ENCODE measurements at regions not wholly inside any gene's neighbourhood (a gene's known extent, or its start where the extent isn't known, plus 50 kb on each side); places are given as distances from the start of the nearest gene placed in this dataset.

DNA sequence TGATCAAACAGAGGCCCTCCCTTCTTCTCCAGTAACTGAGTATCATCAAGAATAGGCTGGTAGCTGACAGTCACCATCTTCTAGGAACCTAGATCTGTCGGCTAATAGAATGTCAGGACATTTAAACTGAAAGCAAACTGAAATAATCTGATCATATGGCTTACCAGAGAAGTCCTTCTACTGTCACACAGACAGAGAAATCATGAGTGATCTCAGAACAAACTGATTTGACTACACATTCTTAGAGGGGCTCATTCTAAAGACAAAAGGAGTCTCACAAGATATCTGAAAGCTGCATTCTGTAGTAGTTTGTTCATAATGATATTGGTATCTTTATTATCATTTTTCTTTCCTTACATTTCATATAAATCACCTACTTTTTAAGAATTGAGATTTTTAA lies 130.9 kb upstream of the ADCY1 start:
- H3K4me3 ChIP-seq (ENCODE audit: low read depth, low read length): no peak overlapping the region
- no peak for TF ChIP-seq CTCF (conservative IDR thresholded peaks at IDR 0.05; ENCODE audit: low read depth, low read length)
- no peak for DNase-seq (ENCODE audit: low read depth)

DNA sequence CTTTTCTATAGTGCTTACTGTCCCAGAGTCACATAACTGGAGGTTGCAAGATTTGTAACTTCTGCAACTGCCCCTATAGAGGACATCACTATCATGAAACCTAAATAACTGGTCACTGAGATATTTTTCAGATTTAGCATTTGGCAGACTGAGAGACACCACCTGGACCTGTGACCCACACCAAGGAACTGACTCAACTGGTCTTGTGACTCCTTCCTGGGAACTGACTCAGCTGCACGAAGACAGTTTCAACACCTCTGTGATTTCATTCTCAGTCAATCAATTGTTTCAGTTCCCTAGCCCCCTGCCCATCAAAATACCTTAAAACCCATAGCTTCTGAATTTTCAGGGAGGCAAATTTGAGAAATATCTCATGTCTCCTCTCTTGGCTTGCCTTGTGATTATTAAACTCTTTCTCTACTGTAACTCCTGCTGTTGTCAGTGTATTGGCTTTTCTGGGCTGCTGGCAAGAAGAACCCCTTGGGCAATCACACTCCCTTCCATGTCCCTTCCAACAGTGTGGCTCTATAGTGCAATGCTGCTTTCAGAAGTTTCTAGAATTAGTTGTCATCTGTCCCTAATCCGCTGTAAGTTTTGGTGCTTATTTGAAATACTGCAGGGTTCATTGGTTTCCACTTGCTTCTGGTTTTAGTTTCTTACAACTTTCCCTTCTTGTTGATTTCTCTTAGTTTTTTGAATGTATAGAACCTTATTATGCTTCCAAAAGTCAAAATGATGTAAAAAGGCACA lies 127.8 kb upstream of the ADCY1 start:
- no peak overlapping the region for H3K4me3 ChIP-seq (ENCODE audit: low read depth, low read length)
- no peak for TF ChIP-seq CTCF (conservative IDR thresholded peaks at IDR 0.05; ENCODE audit: low read depth, low read length)
- DNase-seq (ENCODE audit: low read depth): peak; percentile 18

- TF ChIP-seq CTCF (conservative IDR thresholded peaks at IDR 0.05; ENCODE audit: low read depth, low read length): no peak
- DNase-seq (ENCODE audit: low read depth): no peak
- H3K4me3 ChIP-seq (ENCODE audit: low read depth, low read length): no peak overlapping the region
Observed at GRCh38 chr7:45447296-45447695, 126.9 kb upstream of the ADCY1 start.

DNA sequence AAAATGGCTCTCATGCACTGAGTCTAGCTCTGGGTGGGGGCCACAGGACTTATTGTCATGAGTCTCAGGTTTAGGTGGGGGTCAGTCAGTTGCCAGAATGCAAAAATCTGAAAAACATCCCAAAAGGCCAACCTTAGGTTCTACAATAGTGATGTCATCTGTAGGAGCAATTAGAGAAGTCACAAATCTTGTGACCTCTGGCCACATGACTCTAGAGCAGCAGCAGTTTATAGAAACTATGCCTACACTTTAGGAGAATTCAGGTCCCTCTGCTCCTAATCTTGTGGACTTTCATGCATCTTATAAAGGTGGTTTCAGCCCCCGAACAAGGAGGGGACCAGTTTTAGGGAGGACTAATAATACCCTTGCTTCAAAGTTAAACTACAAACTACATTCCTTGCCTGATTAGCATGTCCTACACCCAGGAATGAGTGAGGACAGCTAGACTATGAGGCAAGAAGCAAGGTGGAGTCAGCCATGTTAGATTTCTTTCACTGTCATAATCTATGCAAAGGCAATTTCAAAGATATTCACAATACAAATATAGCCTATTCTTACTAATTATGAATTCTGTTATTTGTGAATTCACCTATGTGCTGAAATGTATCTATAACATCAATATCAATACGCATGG lies 123.5 kb upstream of the ADCY1 start:
- TF ChIP-seq CTCF (conservative IDR thresholded peaks at IDR 0.05; ENCODE audit: low read depth, low read length): no peak
- H3K4me3 ChIP-seq (ENCODE audit: low read depth, low read length): no peak overlapping the region

GRCh38 chr7:45451342-45452035 lies 122.7 kb upstream of the ADCY1 start:
- H3K4me3 ChIP-seq (ENCODE audit: low read depth, low read length): no peak overlapping the region
- no peak for TF ChIP-seq CTCF (conservative IDR thresholded peaks at IDR 0.05; ENCODE audit: low read depth, low read length)
- peak; percentile 17 for DNase-seq (ENCODE audit: low read depth)

More for the DNA sequence above, 123.5 kb upstream of the ADCY1 start:
- DNase-seq (ENCODE audit: low read depth): no peak

DNA sequence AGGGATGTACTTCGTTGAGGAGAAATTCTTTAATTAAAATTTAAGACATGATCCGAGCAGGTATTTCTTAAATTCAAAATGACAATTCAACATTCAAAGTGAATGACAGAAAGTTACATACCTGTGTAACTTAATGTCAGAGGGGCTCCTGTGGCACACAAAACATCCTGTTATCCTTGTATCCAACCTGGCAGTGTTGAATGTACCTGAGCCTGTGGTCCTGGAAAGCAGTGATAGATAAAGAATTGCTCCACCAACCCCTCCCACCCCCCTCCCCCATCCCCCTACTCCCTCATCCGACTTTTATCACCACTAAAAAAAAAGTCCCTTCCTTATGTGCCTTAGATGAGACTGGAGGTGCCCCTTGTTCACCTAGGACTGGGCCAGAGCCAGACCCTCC lies 119.4 kb upstream of the ADCY1 start:
- no peak for TF ChIP-seq CTCF (conservative IDR thresholded peaks at IDR 0.05; ENCODE audit: low read depth, low read length)
- DNase-seq (ENCODE audit: low read depth): no peak
- H3K4me3 ChIP-seq (ENCODE audit: low read depth, low read length): no peak overlapping the region
